CD4-positive, alpha-beta T cell (primary cell): ENCODE measurements at regions not wholly inside any gene's neighbourhood (a gene's known extent, or its start where the extent isn't known, plus 50 kb on each side); places are given as distances from the start of the nearest gene placed in this dataset.
"Not testable (repeated sequence)": the region's sequence is repeated elsewhere in the genome, so short reads cannot be mapped to it uniquely, and the experiment has no call there.

Experiments
- ATAC-seq: fragments of 200-7000 bp; cut with Tn5 transposase; one replicate; pipeline ENCODE4 v1.10.0; 2022; ENCODE audit warnings: mild to moderate bottlenecking; ENCODE audit not compliant: poor library complexity
- CTCF ChIA-PET: fragments of 350-600 bp; sonication (Branson Sonifier 250); formaldehyde crosslinking; loops from one replicate; lab custom pipeline; 2021; ENCODE audit warnings: antibody characterized with exemption, inconsistent platforms; lab: Charles Lee
- POLR2A ChIA-PET: fragments of 350-600 bp; sonication (Branson Sonifier 250); formaldehyde crosslinking; loops from one replicate; lab custom pipeline; 2021; ENCODE audit warnings: antibody characterized with exemption, inconsistent platforms; lab: Charles Lee
- DNase-seq, 14 experiments: peaks; one replicate each; pipeline ENCODE4 v3.0.0-alpha.2; 2013 to 2020; ENCODE audit warnings: mixed read lengths in 2 of 14
- H3K27ac ChIP-seq, 2 donors: one replicate each; pipeline versions ENCODE4 v1.5.1 to v1.7.0; 2013; ENCODE audit warnings: low read length in 2 of 2, low read depth in 1 of 2, mild to moderate bottlenecking in 1 of 2
- H3K27me3 ChIP-seq, 2 experiments: 1 replicate in 1 of 2; 2 replicates in 1 of 2; pipeline versions ENCODE4 v1.6.1 to v1.7.0; 2013; ENCODE audit warnings: low read length in 2 of 2, control low read depth in 1 of 2, mild to moderate bottlenecking in 1 of 2, moderate library complexity in 1 of 2; ENCODE audit not compliant: insufficient read depth in 2 of 2, control insufficient read depth in 1 of 2
- H3K36me3 ChIP-seq: one replicate; pipeline ENCODE4 v1.6.1; 2013; ENCODE audit warnings: low read length, control low read depth; ENCODE audit not compliant: insufficient read depth
- H3K4me1 ChIP-seq: one replicate; pipeline ENCODE4 v1.6.1; 2013; ENCODE audit warnings: low read length, control low read depth; ENCODE audit not compliant: insufficient read depth
- H3K4me3 ChIP-seq: one replicate; pipeline ENCODE4 v1.5.1; 2013; ENCODE audit warnings: mild to moderate bottlenecking, low read length, moderate library complexity
- H3K9me3 ChIP-seq, 2 experiments: 1 replicate in 1 of 2; 2 replicates in 1 of 2; pipeline versions ENCODE4 v1.6.1 to v1.7.0; 2013; ENCODE audit warnings: low read length in 2 of 2, mild to moderate bottlenecking in 2 of 2, control low read depth in 1 of 2, moderate library complexity in 1 of 2; ENCODE audit not compliant: control insufficient read depth in 1 of 2, insufficient read depth in 1 of 2
- H3K27ac Mint-ChIP-seq: one replicate; pipeline ENCODE4 v1.8.0; 2020; ENCODE audit warnings: mixed read lengths
- H3K27me3 Mint-ChIP-seq: one replicate; pipeline ENCODE4 v1.8.0; 2021; ENCODE audit warnings: mixed read lengths
- H3K36me3 Mint-ChIP-seq: one replicate; pipeline ENCODE4 v1.8.0; 2021; ENCODE audit warnings: low read depth, mixed read lengths
- H3K4me1 Mint-ChIP-seq: one replicate; pipeline ENCODE4 v1.8.0; 2021; ENCODE audit warnings: low read depth, mixed read lengths
- H3K4me3 Mint-ChIP-seq: one replicate; pipeline ENCODE4 v1.8.0; 2020; ENCODE audit warnings: mild to moderate bottlenecking, mixed read lengths
- H3K9me3 Mint-ChIP-seq: one replicate; pipeline ENCODE4 v1.8.0; 2020; ENCODE audit warnings: mixed read lengths
- intact Hi-C, 2 experiments: fragments of 100-400 bp; cut with DNase I in 1 of 2; cut with micrococcal nuclease in 1 of 2; formaldehyde crosslinking; loops; one replicate each; pipeline versions ENCODE4 v1.15.1 to v1.9.0; 2023 to 2025; cut with DNase I, micrococcal nuclease
- TF ChIP-seq, protein P1 (sequence below): fragments of 200-600 bp; IDR thresholded peaks from one replicate; pipeline ENCODE4 v1.8.0; 2022; ENCODE audit warnings: antibody characterized with exemption, mild to moderate bottlenecking

DNA sequence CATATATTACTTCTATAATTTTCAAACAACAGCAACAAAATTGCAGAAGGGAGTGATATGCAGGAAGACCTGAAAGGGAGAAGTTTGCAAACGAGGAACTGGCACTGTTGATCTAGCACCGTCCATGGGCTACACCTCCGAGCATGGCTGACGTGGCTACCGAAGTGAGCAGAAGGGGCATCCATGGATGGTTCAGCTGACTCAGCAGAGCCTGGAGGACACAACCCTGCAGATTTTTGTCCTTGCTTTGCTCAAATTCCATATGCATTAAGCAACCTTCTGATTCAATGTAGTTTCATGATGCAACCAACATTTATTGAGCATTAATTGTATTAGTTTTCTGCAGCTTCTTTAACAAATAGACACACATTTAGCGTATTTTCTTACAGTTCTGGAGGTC is 191.2 kb downstream of the C1orf94 start:
- Histone ChIP-seq H3K27me3 (peaks cover 6 to 12% of the 10 kb centered on the region in 2 experiments), H3K4me1 (no peaks in the 10 kb centered on the region), H3K27ac (no peak overlapping the region), H3K36me3 (no peaks in the 10 kb centered on the region), H3K9me3 (no peaks in the 10 kb centered on the region), H3K4me3 (no peak overlapping the region)
- Mint-ChIP-seq H3K27ac (no peak overlapping the region), H3K4me3 (no peak overlapping the region), H3K4me1 (no peaks in the 10 kb centered on the region), H3K36me3 (no peaks in the 10 kb centered on the region), H3K9me3 (no peaks in the 10 kb centered on the region), H3K27me3 (peaks cover 71% of the 10 kb centered on the region)
- TF ChIP-seq, protein P1, sequence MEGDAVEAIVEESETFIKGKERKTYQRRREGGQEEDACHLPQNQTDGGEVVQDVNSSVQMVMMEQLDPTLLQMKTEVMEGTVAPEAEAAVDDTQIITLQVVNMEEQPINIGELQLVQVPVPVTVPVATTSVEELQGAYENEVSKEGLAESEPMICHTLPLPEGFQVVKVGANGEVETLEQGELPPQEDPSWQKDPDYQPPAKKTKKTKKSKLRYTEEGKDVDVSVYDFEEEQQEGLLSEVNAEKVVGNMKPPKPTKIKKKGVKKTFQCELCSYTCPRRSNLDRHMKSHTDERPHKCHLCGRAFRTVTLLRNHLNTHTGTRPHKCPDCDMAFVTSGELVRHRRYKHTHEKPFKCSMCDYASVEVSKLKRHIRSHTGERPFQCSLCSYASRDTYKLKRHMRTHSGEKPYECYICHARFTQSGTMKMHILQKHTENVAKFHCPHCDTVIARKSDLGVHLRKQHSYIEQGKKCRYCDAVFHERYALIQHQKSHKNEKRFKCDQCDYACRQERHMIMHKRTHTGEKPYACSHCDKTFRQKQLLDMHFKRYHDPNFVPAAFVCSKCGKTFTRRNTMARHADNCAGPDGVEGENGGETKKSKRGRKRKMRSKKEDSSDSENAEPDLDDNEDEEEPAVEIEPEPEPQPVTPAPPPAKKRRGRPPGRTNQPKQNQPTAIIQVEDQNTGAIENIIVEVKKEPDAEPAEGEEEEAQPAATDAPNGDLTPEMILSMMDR, result no peak
- ChIA-PET POLR2A (no interaction called here), CTCF (no interaction called here)
- ATAC-seq (no peak), DNase-seq (no peak)
- intact Hi-C loops, result no loop called here

DNA sequence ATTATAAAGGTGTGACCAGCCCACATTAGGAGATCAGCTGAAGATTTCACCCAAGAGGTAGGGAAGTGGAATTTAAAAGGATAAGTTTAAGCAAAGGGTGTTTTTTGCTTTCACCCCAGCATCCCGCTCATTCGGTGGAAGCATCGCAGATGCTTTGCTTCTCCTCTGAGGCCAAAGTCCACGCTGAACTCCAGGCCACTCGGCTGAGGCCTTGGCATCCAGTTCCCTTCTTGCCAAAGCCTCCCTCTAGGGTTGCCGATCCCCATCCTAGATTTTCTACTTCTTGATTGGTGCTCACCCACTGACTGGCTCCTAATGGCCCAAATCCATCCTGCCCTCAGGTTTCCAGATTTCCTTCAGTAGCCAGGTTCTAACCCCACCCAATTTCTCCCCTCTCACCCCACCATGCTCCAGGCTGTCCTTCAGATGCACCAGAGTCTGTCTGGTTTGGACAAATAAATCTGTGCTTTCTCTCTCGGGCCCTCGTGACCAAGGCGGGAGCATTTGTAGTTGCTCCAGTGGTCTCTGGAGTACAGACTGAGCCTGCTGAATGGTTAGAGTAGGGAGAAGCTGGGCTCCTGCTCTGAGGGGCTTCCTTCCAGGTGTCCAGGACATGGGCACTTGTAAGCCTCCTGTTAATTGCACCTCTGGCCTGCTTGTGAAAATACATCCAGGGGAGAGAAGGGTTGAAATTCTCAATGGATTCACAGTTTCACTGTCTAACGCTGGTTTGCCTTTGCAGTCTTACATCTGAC is 193.2 kb downstream of the C1orf94 start:
- TF ChIP-seq, protein P1, result no peak
- Histone ChIP-seq H3K36me3 (no peaks in the 10 kb centered on the region), H3K4me1 (no peaks in the 10 kb centered on the region), H3K27me3 (peaks cover 6 to 8% of the 10 kb centered on the region in 2 experiments), H3K9me3 (no peaks in the 10 kb centered on the region), H3K4me3 (no peak overlapping the region), H3K27ac (no peak overlapping the region)
- POLR2A ChIA-PET, result no interaction called here
- DNase-seq (no peak), ATAC-seq (no peak)
- Mint-ChIP-seq H3K4me1 (no peaks in the 10 kb centered on the region), H3K36me3 (no peaks in the 10 kb centered on the region), H3K27ac (no peak overlapping the region), H3K4me3 (no peak overlapping the region), H3K9me3 (no peaks in the 10 kb centered on the region), H3K27me3 (peaks cover 67% of the 10 kb centered on the region)
- intact Hi-C loops, result no loop called here
- CTCF ChIA-PET, result no interaction called here

DNA sequence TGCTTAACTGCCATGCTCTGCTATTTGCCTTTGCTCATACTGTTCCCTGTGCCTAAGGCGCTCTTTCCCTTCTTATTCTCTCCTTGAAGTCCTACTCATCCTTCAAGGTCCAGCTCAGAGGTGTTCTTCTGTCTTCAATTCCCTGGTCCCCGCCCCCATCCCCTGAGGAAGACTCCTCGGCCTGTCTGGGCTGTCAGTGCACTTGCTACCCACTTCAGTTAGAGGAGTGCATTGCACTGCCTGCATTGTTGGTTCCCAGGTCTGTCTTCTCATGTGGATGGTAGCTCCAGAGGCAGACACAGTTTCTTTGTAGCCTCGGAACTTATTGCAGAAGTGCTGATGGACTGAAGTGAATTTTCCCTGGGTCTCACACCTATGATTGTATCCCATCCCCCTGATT is 194.0 kb downstream of the C1orf94 start:
- no peaks in the 10 kb centered on the region for H3K9me3 Mint-ChIP-seq
- Histone ChIP-seq H3K27ac (no peak overlapping the region), H3K36me3 (no peaks in the 10 kb centered on the region), H3K4me1 (no peaks in the 10 kb centered on the region), H3K4me3 (no peak overlapping the region), H3K9me3 (no peaks in the 10 kb centered on the region), H3K27me3 (peaks cover 8% of the 10 kb centered on the region in 2 experiments)
- intact Hi-C loops, result no loop called here
- no peak overlapping the region for H3K4me3 Mint-ChIP-seq
- ATAC-seq (no peak), DNase-seq (no peak)
- H3K27ac Mint-ChIP-seq, result no peak overlapping the region
- peaks cover 61% of the 10 kb centered on the region for H3K27me3 Mint-ChIP-seq
- POLR2A ChIA-PET, result no interaction called here
- TF ChIP-seq, protein P1, result no peak
- no peaks in the 10 kb centered on the region for H3K36me3 Mint-ChIP-seq
- CTCF ChIA-PET, result no interaction called here
- H3K4me1 Mint-ChIP-seq, result no peaks in the 10 kb centered on the region

DNA sequence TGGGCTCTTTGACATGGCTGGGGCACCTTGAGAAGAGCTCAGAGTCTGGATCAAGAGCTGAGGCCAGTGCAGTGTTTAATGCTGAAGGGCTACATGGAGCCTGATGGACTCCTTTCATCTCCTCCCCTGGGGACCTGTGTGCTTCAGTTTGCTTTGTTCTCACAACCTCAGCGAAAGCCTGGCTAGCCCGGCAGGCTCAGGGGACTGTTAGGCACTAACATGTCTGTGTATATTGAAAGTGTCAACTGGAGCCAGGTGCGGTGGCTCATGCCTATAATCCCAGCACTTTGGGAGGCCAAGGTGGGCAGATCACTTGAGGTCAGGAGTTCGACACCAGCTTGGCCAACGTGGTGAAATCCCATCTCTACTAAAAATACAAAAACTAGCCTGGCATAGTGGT is 194.5 kb downstream of the C1orf94 start:
- H3K4me3 Mint-ChIP-seq, H3K9me3 Mint-ChIP-seq, ATAC-seq, H3K27ac ChIP-seq, DNase-seq, H3K36me3 Mint-ChIP-seq, H3K36me3 ChIP-seq, H3K4me3 ChIP-seq, H3K9me3 ChIP-seq, H3K4me1 ChIP-seq, H3K4me1 Mint-ChIP-seq, intact Hi-C loops, CTCF ChIA-PET, H3K27ac Mint-ChIP-seq, POLR2A ChIA-PET: not testable (repeated sequence)
- H3K27me3 ChIP-seq, result peaks cover 8 to 11% of the 10 kb centered on the region in 2 experiments
- peaks cover 61% of the 10 kb centered on the region for H3K27me3 Mint-ChIP-seq
